ELR (cell line): ENCODE measurements at regions not wholly inside any gene's neighbourhood (a gene's known extent, or its start where the extent isn't known, plus 50 kb on each side); places are given as distances from the start of the nearest gene placed in this dataset.

Experiments
- DNase-seq: peaks from one replicate; pipeline ENCODE4 v3.0.0-alpha.2; 2015; ENCODE audit warnings: low read depth

DNA sequence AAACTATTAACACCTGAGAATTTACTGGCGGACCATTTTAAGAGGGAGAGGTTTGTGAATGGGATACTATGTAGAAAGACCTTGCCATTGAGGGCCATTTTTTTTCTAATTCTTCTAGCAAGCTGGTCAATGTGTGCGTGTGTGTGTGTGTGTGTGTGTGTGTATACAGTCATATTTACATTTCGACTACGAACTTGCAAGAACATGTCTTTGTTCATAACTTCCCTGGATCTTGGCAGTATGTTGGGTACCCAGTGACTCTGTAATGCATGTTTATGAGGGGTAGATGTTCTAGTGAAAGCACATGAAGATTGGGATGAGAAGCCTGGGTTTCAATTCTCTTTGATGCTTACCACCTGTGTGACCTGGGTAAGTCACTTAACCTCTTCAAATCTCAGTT is 133.6 kb downstream of the UBE2E3 start:
- DNase-seq, result no peak

DNA sequence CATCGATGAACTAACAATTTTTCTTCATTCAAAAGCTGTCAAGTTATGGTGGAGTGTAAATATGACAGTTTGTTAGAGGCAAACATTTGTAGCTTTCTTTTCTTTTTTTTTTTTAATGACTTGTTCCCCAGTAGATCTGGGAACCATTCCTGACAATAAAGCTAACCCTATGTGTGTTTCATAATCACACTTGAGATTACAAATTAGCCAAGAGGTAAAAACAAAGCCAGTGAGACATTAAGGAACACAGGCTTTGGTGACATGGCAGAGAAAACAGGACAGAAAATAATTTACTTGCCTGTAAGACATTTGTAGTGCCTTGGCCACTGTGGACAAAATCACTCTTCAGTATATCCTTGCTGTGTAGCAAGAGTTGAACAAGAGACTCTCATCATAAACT is 135.9 kb downstream of the UBE2E3 start:
- no peak for DNase-seq

DNA sequence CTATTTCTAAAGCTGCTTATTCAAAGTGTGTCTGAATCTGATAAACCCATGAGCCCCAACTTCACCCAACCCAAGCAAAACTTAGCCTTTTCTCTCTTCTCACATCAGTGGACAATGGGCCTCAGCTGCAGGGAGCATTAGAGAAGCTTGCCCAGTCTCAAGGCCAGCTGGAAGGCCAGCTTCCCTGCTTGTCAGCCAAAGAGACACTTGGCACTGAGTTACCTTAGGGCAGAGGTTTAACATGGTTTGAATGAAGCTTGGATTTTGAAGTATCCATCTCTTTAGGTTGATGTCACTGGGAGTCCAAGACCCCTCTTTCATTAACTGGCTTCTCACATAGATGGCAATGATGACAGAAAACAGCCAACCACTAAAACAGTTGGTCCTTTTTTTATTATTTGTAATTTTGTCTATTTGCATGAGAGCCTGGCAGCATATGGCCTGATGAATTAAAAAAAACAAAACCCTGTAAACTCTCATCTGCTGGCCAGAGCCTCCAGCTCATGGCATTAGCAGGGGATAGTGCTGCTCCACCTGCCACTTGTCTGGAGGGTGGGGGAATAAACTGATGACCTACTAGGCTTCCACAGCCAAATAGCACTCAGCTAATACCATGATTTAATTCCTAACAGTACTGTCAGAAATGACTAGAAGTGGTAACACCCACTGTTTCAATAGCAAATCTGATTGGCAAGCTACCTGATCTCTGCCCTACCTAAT is 137.0 kb downstream of the UBE2E3 start:
- no peak for DNase-seq

- no peak for DNase-seq
These were observed 140.2 kb downstream of the UBE2E3 start for GRCh38 chr2:181120625-181121024.

GRCh38 chr2:181121996-181122395 is 141.6 kb downstream of the UBE2E3 start:
- DNase-seq, result no peak

GRCh38 chr2:181122601-181123000 is 142.2 kb downstream of the UBE2E3 start:
- DNase-seq, result no peak

DNA sequence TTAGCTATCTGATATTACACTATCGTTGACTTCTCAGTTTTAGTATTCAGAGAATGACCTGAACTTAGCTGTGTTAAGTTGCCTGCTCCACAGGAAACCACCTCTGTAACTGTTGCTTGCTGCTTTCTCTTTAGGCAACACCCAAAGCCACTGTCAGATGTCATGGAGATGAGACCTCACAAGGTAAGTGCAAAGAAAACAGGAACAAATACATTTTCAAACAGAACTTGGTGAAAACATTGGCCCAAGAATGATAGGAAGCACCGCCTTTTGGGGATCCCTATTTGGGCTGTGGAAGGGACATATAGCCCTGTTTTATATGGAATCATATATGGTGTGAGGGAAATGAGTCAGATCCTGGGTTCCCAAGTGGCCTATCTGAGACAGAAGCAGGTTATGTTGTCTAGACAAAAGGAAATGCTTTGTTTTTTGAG is 143.4 kb downstream of the UBE2E3 start:
- DNase-seq, result peak; percentile 38

DNA sequence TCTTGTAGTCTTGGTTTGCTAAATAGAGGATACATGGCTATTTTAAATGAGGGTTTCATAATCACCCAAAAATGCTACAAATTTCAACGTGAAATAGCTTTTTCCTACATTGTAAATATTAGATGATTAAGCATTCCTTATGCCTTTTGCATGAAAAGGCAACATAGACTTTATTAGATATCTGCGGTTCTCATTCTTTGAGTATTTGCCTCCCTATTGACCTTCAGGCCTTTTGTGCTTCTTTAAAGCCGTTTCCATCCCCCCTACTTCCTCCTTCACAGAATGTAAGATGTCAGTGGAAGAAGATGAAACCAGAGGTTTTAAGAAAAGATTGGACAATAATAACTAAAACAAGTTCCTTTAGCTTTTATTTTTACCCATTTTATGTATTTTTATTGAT is 144.1 kb downstream of the UBE2E3 start:
- DNase-seq, result peak; percentile 8

DNA sequence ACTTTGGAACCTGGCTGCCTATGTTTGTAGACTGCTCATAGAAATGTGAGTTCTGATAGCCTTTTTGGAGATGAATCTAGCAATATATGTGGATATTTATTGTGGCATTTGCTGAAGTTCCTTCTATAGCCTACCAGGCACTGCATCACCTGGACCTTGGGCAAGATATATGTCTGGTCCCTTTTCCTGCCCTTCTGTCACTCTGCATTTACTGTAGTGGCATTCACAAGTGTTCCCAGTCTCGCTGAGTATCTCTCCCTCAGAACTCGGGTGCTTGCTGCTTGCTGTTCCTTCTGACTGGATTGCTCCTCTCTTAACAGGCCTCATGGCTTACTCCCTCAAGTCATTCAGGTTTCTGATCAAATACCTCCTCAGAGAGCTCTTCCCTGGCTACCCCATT is 145.0 kb downstream of the UBE2E3 start:
- DNase-seq, result no peak

DNA sequence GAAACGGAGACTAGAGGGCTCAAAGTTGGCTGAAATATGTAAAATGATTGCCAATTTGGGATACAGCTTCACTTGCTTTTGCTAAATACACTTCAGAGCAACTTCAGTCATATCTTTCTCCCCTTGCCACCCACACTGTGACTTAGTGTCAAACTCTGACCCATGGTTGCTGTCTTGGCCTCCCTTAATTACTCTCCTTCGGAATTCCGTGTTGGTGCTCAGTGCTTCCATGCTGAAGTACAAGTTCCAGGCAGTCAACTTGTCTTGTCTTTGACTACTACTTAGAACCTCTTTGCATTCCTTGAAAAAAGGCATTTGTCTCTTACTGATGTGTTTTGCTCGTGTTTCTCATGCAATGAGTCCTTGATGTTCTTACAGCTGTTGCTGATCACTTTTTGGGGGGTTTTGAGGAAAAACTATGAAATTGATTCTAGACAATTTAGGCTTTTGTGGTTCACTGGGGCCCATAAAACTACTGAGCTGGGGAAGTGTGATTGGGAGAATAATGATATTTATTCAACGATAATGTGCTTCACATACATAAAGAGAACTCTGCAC is 146.0 kb downstream of the UBE2E3 start:
- DNase-seq, result no peak

GRCh38 chr2:181128199-181128598 is 147.8 kb downstream of the UBE2E3 start:
- DNase-seq, result no peak

DNA sequence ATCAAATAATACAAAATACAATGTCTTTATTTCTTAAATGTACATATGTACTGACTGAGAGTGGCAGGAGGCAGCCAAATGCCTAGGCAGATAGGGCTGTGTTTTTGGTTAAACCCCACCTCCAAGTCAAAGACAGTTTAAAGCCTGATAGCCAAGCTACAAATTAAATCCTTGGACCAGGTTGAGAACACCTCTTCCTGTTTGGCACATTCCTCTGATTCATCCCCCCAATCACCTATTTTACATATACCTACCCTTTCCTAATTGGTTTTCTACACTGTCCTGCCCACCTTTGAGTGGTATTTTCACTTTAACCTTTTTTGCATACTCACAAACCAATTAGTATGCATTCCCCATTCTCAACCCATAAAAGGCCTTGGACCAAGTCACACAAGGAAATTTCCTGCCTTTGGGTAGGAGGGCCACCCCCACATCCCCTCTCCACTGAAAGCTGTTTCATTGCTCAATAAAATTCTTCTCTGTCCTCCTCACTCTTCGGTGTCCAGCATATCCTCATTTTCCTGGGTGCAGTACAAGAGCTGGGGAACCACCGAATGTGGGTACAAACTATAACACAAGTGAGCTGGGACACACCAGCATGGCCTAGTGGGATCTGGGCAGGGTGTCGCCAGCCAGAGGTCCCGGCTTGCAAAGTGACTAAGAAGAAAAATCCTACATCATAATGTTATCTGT is 149.1 kb downstream of the UBE2E3 start:
- no peak for DNase-seq

DNA sequence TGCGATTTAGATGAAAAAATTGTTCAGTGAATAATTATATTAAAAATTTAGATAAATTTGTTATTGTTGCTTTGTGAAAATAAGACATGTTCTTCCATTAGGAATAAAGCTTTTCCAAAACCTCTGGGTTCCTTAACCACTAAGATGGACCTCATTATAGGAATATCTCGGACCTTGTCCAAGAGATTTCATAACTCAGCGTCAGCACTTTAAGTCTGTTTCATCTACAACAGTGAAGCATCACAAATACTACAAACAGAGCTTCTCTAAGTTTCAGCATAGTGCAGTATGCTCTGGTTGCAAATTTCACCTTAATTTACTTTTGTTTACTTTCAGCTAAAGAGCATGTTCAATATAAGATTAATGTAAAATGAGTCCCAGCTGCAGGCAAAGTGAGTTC is 150.3 kb downstream of the UBE2E3 start:
- no peak for DNase-seq

GRCh38 chr2:181131584-181131983 is 151.2 kb downstream of the UBE2E3 start:
- DNase-seq, result no peak

DNA sequence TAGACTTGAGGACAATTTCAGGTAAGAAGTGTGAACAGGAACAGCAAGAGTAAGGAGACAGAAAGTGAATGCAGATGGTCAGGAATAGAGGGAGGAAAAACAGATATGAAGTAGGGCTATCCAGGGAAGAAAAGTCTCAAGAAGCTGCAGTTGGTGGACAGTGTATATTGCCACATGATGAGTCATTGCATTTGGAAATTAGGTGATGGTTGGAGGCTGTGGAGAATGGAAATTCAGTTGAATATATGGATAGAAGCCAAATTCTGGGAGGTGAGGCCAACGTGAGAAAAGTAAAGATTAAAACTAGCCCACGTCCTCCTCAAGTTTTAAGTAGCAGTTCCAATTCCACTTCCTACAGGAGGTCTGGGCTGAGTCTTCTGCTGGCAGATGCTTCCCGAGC is 158.4 kb downstream of the UBE2E3 start:
- peak; percentile 19 for DNase-seq

DNA sequence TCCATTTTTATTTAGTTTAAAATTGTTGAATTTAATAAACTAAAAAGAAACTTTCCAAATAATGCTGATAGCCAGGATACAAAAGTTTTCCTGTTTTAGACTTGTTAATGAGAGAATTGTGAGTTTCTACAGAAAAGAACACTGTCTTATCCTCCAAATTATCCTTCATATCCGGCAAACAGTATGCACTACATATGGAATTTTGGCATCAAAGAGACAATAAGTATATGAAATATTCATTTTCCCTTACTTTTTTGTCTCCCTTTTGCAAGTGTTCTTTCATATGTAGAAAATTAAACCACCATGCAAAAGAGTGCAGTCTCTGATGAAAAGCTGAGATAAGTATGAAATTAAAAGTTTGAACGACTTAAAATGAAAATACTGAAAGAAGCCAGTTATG is 159.4 kb downstream of the UBE2E3 start:
- DNase-seq, result no peak

DNA sequence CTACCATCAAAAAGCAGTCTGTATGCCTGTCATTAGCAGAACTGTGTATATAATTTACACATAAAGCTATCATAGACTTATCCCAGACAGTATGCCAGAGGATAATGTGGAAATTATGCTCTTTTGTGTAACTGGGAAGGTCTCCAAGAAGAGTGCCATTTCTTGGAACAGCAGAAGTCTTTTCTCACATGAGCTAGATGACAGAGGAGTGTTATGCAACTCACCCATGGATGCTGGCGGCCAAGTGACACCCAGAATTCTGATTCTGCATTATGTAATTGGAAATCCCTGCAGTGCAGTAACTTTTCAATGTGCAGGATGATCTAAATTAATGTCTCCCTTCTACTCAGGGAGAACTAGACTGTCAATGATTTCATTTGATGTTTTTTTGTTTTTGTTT is 160.0 kb downstream of the UBE2E3 start:
- no peak for DNase-seq

- no peak for DNase-seq
These were observed 160.5 kb downstream of the UBE2E3 start for GRCh38 chr2:181140928-181141327.

DNA sequence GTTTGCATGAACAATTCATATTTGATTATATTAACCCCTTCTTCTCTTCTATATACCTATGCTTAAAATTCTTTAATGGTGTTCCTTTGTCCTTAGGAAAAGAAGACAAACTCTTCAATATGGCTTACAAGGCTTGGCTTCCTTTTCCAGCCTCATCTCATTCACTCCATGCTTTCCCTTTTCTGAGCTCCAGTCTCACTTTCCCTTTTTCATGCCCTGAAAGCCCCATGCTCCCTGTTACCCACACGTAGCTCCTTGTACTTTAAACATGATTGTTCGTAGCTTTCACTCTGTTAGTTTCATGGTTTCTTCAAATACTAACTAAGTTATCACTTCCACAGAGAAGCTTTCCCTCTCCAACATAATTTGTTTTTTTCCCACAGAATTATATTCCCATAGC is 161.3 kb downstream of the UBE2E3 start:
- DNase-seq, result no peak

DNA sequence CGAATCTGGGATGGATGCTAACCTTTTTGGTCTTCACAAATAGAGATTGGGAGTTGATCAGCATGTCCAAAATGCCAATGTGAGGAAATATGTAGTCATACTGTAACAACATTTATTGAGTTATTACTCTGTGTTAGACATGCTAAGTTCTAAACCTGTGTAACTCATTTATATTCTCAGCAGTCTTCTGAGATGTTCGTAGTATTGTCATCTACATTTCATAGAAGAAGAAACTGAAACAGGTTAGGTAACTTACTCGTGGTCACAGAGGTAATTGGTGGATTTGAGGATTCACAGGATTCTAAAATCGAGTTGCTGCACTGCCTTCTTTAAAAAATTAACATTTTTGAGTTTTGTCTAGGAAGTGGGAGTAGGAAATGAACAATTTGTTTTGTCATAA is 162.1 kb downstream of the UBE2E3 start:
- DNase-seq, result no peak

DNA sequence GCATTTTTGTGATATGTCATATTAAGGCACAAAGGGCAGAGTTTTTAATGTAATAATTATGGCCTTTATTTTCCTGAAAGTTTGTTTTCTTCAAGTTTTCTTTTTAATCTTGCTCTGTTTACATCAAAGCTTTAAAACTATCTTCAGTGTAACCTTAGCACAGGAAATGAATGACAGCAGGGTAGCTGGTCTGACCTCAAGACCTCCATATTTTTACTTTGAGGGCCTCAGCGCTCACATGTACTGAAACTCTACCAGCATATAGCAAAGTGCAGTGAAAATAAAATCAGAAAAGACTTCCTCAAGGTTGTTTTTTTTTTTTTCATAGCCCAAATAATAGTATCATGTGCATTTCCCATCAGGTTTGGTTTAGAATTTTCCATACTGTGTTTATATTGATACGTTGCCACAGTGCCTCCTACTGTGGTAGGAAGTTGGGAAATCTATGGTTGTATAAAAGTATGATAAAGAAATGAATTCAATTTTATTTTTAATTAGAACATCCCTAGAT is 163.4 kb downstream of the UBE2E3 start:
- DNase-seq, result no peak

GRCh38 chr2:181145645-181146044 is 165.2 kb downstream of the UBE2E3 start:
- DNase-seq, result no peak

DNA sequence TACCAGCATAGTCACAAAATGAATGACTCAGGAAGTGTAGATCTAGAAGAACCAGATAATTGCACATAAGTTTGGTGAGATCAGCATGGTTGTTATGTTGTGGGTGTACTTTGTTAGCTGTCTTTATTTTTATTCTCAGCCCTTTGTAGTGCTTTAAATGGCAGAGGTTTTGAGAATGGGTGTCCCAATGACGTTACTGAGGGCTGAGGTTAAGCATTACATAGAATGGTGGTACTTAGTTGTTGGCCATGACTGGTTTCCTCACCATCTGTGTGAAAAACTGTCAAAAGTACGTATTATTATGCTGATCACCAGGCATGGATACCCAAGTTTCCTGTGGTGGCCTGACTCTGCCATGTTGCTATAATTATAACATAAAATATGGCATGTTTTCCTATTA is 165.8 kb downstream of the UBE2E3 start:
- DNase-seq, result no peak
